ENCODE measurements at regions not wholly inside any gene's neighbourhood (a gene's known extent, or its start where the extent isn't known, plus 50 kb on each side); places are given as distances from the start of the nearest gene placed in this dataset.

DNA sequence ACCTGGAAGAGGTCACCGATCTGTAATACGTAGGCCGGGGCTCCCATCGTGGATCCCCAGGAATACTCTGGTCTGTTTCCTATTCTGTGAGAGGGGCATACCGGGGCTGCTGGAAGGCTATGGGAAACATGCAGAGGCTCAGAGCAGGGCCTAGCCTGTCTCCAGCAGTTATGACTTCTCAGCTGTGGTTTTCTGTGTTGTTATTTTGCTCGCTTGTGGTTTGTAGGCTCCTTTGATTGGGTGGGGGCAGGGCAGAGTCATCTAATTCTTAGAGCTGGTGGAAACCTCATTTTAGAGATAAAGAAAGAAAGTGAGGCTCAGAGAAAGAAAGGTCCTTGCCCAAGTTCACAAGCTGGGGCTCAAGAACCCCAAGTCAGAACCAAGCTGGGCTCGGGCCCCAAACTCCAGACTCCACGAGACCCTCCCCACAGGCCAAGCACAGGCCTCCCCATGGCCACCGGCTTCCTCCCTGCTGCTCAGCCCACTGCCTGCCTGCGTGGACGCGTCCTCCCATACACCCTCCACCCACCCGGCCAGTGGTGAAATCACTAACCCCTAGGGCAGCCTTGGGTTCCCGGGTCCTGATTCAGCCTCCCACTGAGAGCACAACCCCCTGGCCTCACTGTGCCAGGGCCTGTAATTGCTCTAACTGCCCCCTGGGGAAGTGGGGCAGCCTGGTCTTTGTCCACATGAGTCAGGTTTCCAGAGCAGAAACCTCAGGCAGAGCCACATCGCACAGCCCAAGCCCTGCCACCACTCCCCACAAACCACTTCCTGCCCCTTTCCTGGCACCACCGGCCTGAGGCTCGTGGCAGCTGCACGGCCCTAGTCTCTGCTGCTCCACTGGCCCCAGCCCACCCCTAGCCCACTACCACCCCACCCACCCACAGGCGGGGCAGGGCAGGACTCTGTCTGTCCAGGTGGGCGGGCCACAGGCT is 270.8 kb downstream of the UACA start:
- Histone ChIP-seq H3K4me3 (ENCODE audit: low read length in 2 of 2) (peak overlapping the region in 1 of 2 donors; percentile 20), H3K9ac (ENCODE audit: low read depth in 1 of 2, low read length in 2 of 2) (peak overlapping the region in 1 of 2 donors; percentile 4), H3K36me3 (ENCODE audit: control insufficient read depth in 2 of 2, insufficient read depth in 2 of 2, low read length in 2 of 2) (no peaks in the 10 kb centered on the region), H3K4me1 (ENCODE audit: control insufficient read depth in 2 of 2, insufficient read depth in 2 of 2, low read length in 2 of 2) (peaks cover 2 to 21% of the 10 kb centered on the region in 2 donors), H3K27me3 (ENCODE audit: control insufficient read depth in 2 of 2, insufficient read depth in 2 of 2, low read length in 2 of 2) (no peaks in the 10 kb centered on the region), H3K9me3 (ENCODE audit: control insufficient read depth in 2 of 2, low read length in 2 of 2) (no peaks in the 10 kb centered on the region), H3K27ac (ENCODE audit: low read depth in 2 of 2, low read length in 2 of 2) (peak overlapping the region; percentile 28 to 63)

DNA sequence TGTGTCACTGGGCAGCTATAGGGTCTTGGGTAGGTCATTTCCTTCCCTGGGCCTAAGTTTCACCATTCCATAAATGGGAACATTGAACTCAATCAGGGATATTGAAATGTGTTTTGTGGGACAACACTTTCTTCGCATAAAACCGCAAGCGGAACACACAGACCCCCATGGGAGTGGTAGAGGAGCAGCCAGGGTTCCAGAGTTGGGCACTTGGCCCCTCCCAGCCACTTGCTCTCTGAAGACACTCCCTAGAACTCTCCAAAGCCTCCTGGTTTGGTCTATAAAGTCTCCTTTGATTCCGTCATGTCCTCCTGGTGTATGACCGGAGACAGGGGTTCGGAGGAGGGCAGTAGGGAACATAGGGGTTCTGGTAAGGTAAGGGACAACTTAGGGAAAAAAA is 271.7 kb downstream of the UACA start:
- Histone ChIP-seq H3K9me3 (ENCODE audit: control insufficient read depth in 2 of 2, low read length in 2 of 2) (no peaks in the 10 kb centered on the region), H3K4me3 (ENCODE audit: low read length in 2 of 2) (no peak overlapping the region), H3K4me1 (ENCODE audit: control insufficient read depth in 2 of 2, insufficient read depth in 2 of 2, low read length in 2 of 2) (peaks cover 2 to 25% of the 10 kb centered on the region in 2 donors), H3K27me3 (ENCODE audit: control insufficient read depth in 2 of 2, insufficient read depth in 2 of 2, low read length in 2 of 2) (no peaks in the 10 kb centered on the region), H3K9ac (ENCODE audit: low read depth in 1 of 2, low read length in 2 of 2) (no peak overlapping the region), H3K36me3 (ENCODE audit: control insufficient read depth in 2 of 2, insufficient read depth in 2 of 2, low read length in 2 of 2) (no peaks in the 10 kb centered on the region), H3K27ac (ENCODE audit: low read depth in 2 of 2, low read length in 2 of 2) (no peak overlapping the region)

DNA sequence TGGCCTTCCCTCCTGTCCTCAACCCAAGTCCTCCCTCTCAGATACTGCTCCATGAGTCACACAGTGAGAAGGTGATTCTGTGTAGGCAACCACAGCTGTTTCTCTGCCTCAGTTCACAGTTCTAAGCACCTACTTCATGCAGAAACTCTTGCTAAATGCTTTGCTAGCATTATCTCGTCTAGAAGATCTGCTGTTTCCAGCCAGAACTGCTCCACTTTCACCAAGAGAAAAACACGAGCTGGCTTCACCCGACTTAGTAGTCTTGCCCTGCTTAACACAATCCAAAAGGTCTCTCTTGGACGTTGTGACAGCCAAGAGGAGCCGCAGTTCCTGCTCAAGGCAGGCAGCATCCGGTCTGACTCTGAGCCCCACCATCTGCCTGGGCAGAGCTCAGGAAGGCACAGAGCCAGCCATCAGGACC is 272.1 kb downstream of the UACA start:
- Histone ChIP-seq H3K27me3 (ENCODE audit: control insufficient read depth in 2 of 2, insufficient read depth in 2 of 2, low read length in 2 of 2) (no peaks in the 10 kb centered on the region), H3K27ac (ENCODE audit: low read depth in 2 of 2, low read length in 2 of 2) (no peak overlapping the region), H3K4me1 (ENCODE audit: control insufficient read depth in 2 of 2, insufficient read depth in 2 of 2, low read length in 2 of 2) (peaks cover 2 to 25% of the 10 kb centered on the region in 2 donors), H3K36me3 (ENCODE audit: control insufficient read depth in 2 of 2, insufficient read depth in 2 of 2, low read length in 2 of 2) (no peaks in the 10 kb centered on the region), H3K9ac (ENCODE audit: low read depth in 1 of 2, low read length in 2 of 2) (no peak overlapping the region), H3K4me3 (ENCODE audit: low read length in 2 of 2) (no peak overlapping the region), H3K9me3 (ENCODE audit: control insufficient read depth in 2 of 2, low read length in 2 of 2) (no peaks in the 10 kb centered on the region)

DNA sequence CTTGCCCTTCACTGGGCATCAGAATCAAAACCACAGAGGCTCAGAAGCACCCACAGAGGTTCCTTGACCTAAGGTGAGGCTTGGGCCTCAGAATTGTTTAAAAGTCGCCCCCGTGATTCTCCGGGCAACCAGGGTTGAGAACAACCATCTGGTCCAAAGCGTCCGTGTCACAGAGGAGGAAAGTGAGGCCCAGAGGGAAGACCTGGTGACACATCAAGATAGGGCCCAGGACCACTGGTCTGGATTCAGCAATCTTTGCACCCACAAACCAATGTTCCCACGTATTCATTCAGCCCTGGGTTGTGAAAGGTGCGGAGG is 272.6 kb downstream of the UACA start:
- no peaks in the 10 kb centered on the region for H3K9me3 ChIP-seq (ENCODE audit: control insufficient read depth in 2 of 2, low read length in 2 of 2)
- H3K27ac ChIP-seq (ENCODE audit: low read depth in 2 of 2, low read length in 2 of 2), result no peak overlapping the region
- H3K9ac ChIP-seq (ENCODE audit: low read depth in 1 of 2, low read length in 2 of 2), result no peak overlapping the region
- H3K4me3 ChIP-seq (ENCODE audit: low read length in 2 of 2), result no peak overlapping the region
- no peaks in the 10 kb centered on the region for H3K36me3 ChIP-seq (ENCODE audit: control insufficient read depth in 2 of 2, insufficient read depth in 2 of 2, low read length in 2 of 2)
- peaks cover 2 to 25% of the 10 kb centered on the region in 2 donors for H3K4me1 ChIP-seq (ENCODE audit: control insufficient read depth in 2 of 2, insufficient read depth in 2 of 2, low read length in 2 of 2)
- H3K27me3 ChIP-seq (ENCODE audit: control insufficient read depth in 2 of 2, insufficient read depth in 2 of 2, low read length in 2 of 2), result no peaks in the 10 kb centered on the region

DNA sequence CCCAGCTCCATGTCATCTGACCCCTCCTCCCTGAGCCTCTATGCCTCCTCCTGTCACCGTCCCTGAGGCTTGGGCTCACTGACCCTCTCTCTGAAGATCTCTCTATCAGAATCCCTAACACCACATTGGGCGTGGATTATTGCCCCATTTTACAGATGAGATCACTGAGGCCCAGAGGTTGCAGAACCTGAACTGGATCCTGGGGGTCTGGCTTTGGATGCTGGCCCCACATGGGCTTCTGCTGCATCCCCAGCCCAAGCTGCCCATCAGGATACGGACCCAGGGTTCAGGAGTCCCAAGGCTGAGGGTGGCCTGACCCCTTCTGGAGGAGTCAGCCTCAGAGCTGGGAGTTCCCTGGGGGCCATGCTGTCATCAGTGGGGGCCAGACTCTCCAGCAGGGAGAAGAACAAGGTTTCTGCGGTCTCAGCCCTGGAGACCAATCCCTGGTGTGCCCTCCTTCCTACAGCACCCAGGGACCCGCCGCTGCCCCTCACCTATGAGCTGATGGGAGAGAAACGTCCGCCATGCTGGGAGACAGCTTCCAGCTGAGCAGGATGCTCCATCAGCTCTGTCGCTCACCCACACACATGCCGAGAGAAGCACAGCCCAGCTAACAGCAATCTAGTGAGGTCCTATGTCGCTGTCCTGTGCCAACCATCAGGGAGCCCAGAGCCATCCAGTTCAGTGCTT is 273.1 kb downstream of the UACA start:
- Histone ChIP-seq H3K9ac (ENCODE audit: low read depth in 1 of 2, low read length in 2 of 2) (no peak overlapping the region), H3K4me3 (ENCODE audit: low read length in 2 of 2) (no peak overlapping the region), H3K9me3 (ENCODE audit: control insufficient read depth in 2 of 2, low read length in 2 of 2) (no peaks in the 10 kb centered on the region), H3K27ac (ENCODE audit: low read depth in 2 of 2, low read length in 2 of 2) (no peak overlapping the region), H3K27me3 (ENCODE audit: control insufficient read depth in 2 of 2, insufficient read depth in 2 of 2, low read length in 2 of 2) (no peaks in the 10 kb centered on the region), H3K36me3 (ENCODE audit: control insufficient read depth in 2 of 2, insufficient read depth in 2 of 2, low read length in 2 of 2) (no peaks in the 10 kb centered on the region), H3K4me1 (ENCODE audit: control insufficient read depth in 2 of 2, insufficient read depth in 2 of 2, low read length in 2 of 2) (peaks cover 2 to 25% of the 10 kb centered on the region in 2 donors)

DNA sequence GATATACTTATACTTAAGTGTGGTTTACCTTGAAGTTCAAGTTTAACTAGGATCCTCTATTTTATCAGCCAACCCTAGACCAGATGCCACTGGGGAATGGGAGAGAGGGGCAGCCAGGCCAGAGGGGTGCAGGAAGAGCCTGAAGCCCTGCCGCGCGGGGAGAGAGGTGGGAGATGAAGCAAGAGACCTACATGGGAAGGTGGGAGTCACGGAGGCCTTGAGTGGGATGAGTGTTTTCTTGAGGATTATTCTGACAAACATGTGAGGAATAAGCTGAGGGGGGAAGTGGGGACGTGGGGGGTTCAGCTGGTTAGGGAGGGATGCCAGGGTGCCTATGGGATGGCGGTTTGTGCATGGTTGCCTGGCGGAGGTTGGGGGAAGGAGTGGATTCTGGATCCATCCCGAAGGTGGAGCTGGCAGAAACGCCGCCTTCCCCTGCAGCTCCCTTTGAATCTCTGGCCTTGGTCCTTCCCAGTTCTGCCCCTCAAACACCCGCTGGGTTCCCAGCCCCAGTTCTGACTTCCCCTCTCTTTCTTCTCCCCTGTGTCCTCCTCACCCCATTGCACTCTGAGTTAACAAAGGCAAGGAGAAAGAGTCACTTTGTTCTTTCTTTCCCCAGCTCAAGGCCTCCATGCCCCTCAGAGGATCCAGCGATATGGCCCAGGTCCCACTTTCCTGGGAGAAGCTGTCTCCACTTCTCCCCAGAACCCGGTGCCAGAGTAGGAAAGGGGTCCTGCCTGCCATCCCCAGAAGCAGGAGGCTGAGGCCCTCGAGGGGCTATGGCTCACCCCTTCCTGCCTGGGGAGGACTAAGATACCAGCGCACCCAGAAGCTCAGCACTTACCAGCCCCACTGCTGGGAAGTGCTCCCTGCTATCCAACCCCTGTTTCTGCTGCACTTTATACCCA is 274.2 kb downstream of the UACA start:
- Histone ChIP-seq H3K27ac (ENCODE audit: low read depth in 2 of 2, low read length in 2 of 2) (no peak overlapping the region), H3K4me1 (ENCODE audit: control insufficient read depth in 2 of 2, insufficient read depth in 2 of 2, low read length in 2 of 2) (peaks cover 0 to 21% of the 10 kb centered on the region in 2 donors), H3K9me3 (ENCODE audit: control insufficient read depth in 2 of 2, low read length in 2 of 2) (no peaks in the 10 kb centered on the region), H3K27me3 (ENCODE audit: control insufficient read depth in 2 of 2, insufficient read depth in 2 of 2, low read length in 2 of 2) (no peaks in the 10 kb centered on the region), H3K9ac (ENCODE audit: low read depth in 1 of 2, low read length in 2 of 2) (no peak overlapping the region), H3K4me3 (ENCODE audit: low read length in 2 of 2) (no peak overlapping the region), H3K36me3 (ENCODE audit: control insufficient read depth in 2 of 2, insufficient read depth in 2 of 2, low read length in 2 of 2) (no peaks in the 10 kb centered on the region)

GRCh38 chr15:70488002-70488605 is 275.3 kb downstream of the UACA start:
- no peak overlapping the region for H3K9ac ChIP-seq (ENCODE audit: low read depth in 1 of 2, low read length in 2 of 2)
- H3K27me3 ChIP-seq (ENCODE audit: control insufficient read depth in 2 of 2, insufficient read depth in 2 of 2, low read length in 2 of 2), result no peaks in the 10 kb centered on the region
- no peaks in the 10 kb centered on the region for H3K36me3 ChIP-seq (ENCODE audit: control insufficient read depth in 2 of 2, insufficient read depth in 2 of 2, low read length in 2 of 2)
- no peak overlapping the region for H3K4me3 ChIP-seq (ENCODE audit: low read length in 2 of 2)
- H3K27ac ChIP-seq (ENCODE audit: low read depth in 2 of 2, low read length in 2 of 2), result no peak overlapping the region
- H3K4me1 ChIP-seq (ENCODE audit: control insufficient read depth in 2 of 2, insufficient read depth in 2 of 2, low read length in 2 of 2), result peaks cover 0 to 21% of the 10 kb centered on the region in 2 donors
- no peaks in the 10 kb centered on the region for H3K9me3 ChIP-seq (ENCODE audit: control insufficient read depth in 2 of 2, low read length in 2 of 2)

- H3K4me3 ChIP-seq (ENCODE audit: low read length in 2 of 2), result no peak overlapping the region
- no peaks in the 10 kb centered on the region for H3K36me3 ChIP-seq (ENCODE audit: control insufficient read depth in 2 of 2, insufficient read depth in 2 of 2, low read length in 2 of 2)
- peaks cover 0 to 18% of the 10 kb centered on the region in 2 donors for H3K4me1 ChIP-seq (ENCODE audit: control insufficient read depth in 2 of 2, insufficient read depth in 2 of 2, low read length in 2 of 2)
- H3K9me3 ChIP-seq (ENCODE audit: control insufficient read depth in 2 of 2, low read length in 2 of 2), result no peaks in the 10 kb centered on the region
- no peaks in the 10 kb centered on the region for H3K27me3 ChIP-seq (ENCODE audit: control insufficient read depth in 2 of 2, insufficient read depth in 2 of 2, low read length in 2 of 2)
- H3K9ac ChIP-seq (ENCODE audit: low read depth in 1 of 2, low read length in 2 of 2), result no peak overlapping the region
- H3K27ac ChIP-seq (ENCODE audit: low read depth in 2 of 2, low read length in 2 of 2), result no peak overlapping the region
Observed at GRCh38 chr15:70487387-70487740, 276.0 kb downstream of the UACA start.

GRCh38 chr15:70486451-70487386 is 276.6 kb downstream of the UACA start:
- no peak overlapping the region for H3K27ac ChIP-seq (ENCODE audit: low read depth in 2 of 2, low read length in 2 of 2)
- H3K27me3 ChIP-seq (ENCODE audit: control insufficient read depth in 2 of 2, insufficient read depth in 2 of 2, low read length in 2 of 2), result no peaks in the 10 kb centered on the region

More at GRCh38 chr15:70486451-70487386, 276.6 kb downstream of the UACA start:
- Histone ChIP-seq H3K9me3 (ENCODE audit: control insufficient read depth in 2 of 2, low read length in 2 of 2) (no peaks in the 10 kb centered on the region), H3K9ac (ENCODE audit: low read depth in 1 of 2, low read length in 2 of 2) (no peak overlapping the region), H3K4me3 (ENCODE audit: low read length in 2 of 2) (no peak overlapping the region), H3K4me1 (ENCODE audit: control insufficient read depth in 2 of 2, insufficient read depth in 2 of 2, low read length in 2 of 2) (peaks cover 0 to 12% of the 10 kb centered on the region in 2 donors), H3K36me3 (ENCODE audit: control insufficient read depth in 2 of 2, insufficient read depth in 2 of 2, low read length in 2 of 2) (no peaks in the 10 kb centered on the region)

Measured in mucosa of rectum (tissue), 2 donors.